Skeletal muscle satellite cell (primary cell): ENCODE measurements at regions not wholly inside any gene's neighbourhood (a gene's known extent, or its start where the extent isn't known, plus 50 kb on each side); places are given as distances from the start of the nearest gene placed in this dataset.
A peak's percentile ranks its signal among the peaks of the same experiment; 100 is the strongest.

Experiments
- H3K27me3 ChIP-seq: 2 replicates; pipeline ENCODE4 v1.7.0; 2013; ENCODE audit warnings: low read length; ENCODE audit not compliant: control insufficient read depth, insufficient read depth
- H3K36me3 ChIP-seq: 2 replicates; pipeline ENCODE4 v1.7.0; 2013; ENCODE audit warnings: mild to moderate bottlenecking, control low read depth, low read length; ENCODE audit not compliant: insufficient read depth
- H3K4me1 ChIP-seq: 2 replicates; pipeline ENCODE4 v1.7.0; 2013; ENCODE audit warnings: low read length; ENCODE audit not compliant: control insufficient read depth, insufficient read depth
- H3K4me2 ChIP-seq: 2 replicates; pipeline ENCODE4 v1.7.0; 2013; ENCODE audit warnings: mild to moderate bottlenecking, low read length
- H3K4me3 ChIP-seq: 2 replicates; pipeline ENCODE4 v1.7.0; 2013; ENCODE audit warnings: low read length
- H3K9ac ChIP-seq: 2 replicates; pipeline ENCODE4 v1.7.0; 2013; ENCODE audit warnings: mild to moderate bottlenecking, low read depth, low read length, moderate library complexity
- H3K9me3 ChIP-seq: replicated peaks from 2 replicates; pipeline ENCODE4 v1.7.0; 2013; ENCODE audit warnings: mild to moderate bottlenecking, control low read depth, low read length

- no peak overlapping the region for H3K4me2 ChIP-seq
- no peaks in the 10 kb centered on the region for H3K36me3 ChIP-seq
- H3K4me3 ChIP-seq = no peak overlapping the region
- no peaks in the 10 kb centered on the region for H3K9me3 ChIP-seq
- no peak overlapping the region for H3K9ac ChIP-seq
- no peaks in the 10 kb centered on the region for H3K27me3 ChIP-seq
- H3K4me1 ChIP-seq = no peaks in the 10 kb centered on the region
Observed at GRCh38 chr2:40814616-40815015, 362.7 kb upstream of the SLC8A1 start.

GRCh38 chr2:40820319-40820718 is 368.4 kb upstream of the SLC8A1 start:
- Histone ChIP-seq H3K9ac (peak overlapping the region; percentile 26), H3K4me1 (no peaks in the 10 kb centered on the region), H3K27me3 (no peaks in the 10 kb centered on the region), H3K36me3 (no peaks in the 10 kb centered on the region), H3K4me2 (peak overlapping the region; percentile 48), H3K9me3 (no peaks in the 10 kb centered on the region), H3K4me3 (peak overlapping the region; percentile 38)

GRCh38 chr2:40823478-40823877 is 371.6 kb upstream of the SLC8A1 start:
- no peaks in the 10 kb centered on the region for H3K9me3 ChIP-seq
- H3K4me1 ChIP-seq = no peaks in the 10 kb centered on the region
- no peaks in the 10 kb centered on the region for H3K36me3 ChIP-seq
- H3K27me3 ChIP-seq = no peaks in the 10 kb centered on the region
- H3K4me3 ChIP-seq = no peak overlapping the region
- no peak overlapping the region for H3K4me2 ChIP-seq
- no peak overlapping the region for H3K9ac ChIP-seq

GRCh38 chr2:40824278-40824677 is 372.4 kb upstream of the SLC8A1 start:
- Histone ChIP-seq H3K27me3 (no peaks in the 10 kb centered on the region), H3K9me3 (no peaks in the 10 kb centered on the region), H3K36me3 (no peaks in the 10 kb centered on the region), H3K4me1 (no peaks in the 10 kb centered on the region), H3K4me3 (no peak overlapping the region), H3K9ac (no peak overlapping the region), H3K4me2 (no peak overlapping the region)

- Histone ChIP-seq H3K4me3 (no peak overlapping the region), H3K36me3 (no peaks in the 10 kb centered on the region), H3K9ac (no peak overlapping the region), H3K4me2 (no peak overlapping the region), H3K27me3 (no peaks in the 10 kb centered on the region), H3K9me3 (no peaks in the 10 kb centered on the region), H3K4me1 (no peaks in the 10 kb centered on the region)
Observed at GRCh38 chr2:40827392-40827791, 375.5 kb upstream of the SLC8A1 start.

- Histone ChIP-seq H3K4me3 (no peak overlapping the region), H3K36me3 (no peaks in the 10 kb centered on the region), H3K4me2 (no peak overlapping the region), H3K9me3 (no peaks in the 10 kb centered on the region), H3K9ac (no peak overlapping the region), H3K4me1 (no peaks in the 10 kb centered on the region), H3K27me3 (no peaks in the 10 kb centered on the region)
Observed at GRCh38 chr2:40831321-40831873, 379.5 kb upstream of the SLC8A1 start.

GRCh38 chr2:40841856-40842255 is 390.0 kb upstream of the SLC8A1 start:
- Histone ChIP-seq H3K9ac (no peak overlapping the region), H3K4me2 (no peak overlapping the region), H3K4me1 (no peaks in the 10 kb centered on the region), H3K4me3 (no peak overlapping the region), H3K27me3 (no peaks in the 10 kb centered on the region), H3K36me3 (no peaks in the 10 kb centered on the region), H3K9me3 (no peaks in the 10 kb centered on the region)

GRCh38 chr2:40844353-40845277 is 392.7 kb upstream of the SLC8A1 start:
- no peak overlapping the region for H3K4me3 ChIP-seq
- no peaks in the 10 kb centered on the region for H3K4me1 ChIP-seq
- no peak overlapping the region for H3K9ac ChIP-seq
- H3K27me3 ChIP-seq = no peaks in the 10 kb centered on the region
- no peak overlapping the region for H3K4me2 ChIP-seq
- no peaks in the 10 kb centered on the region for H3K9me3 ChIP-seq
- no peaks in the 10 kb centered on the region for H3K36me3 ChIP-seq

- H3K9me3 ChIP-seq = no peaks in the 10 kb centered on the region
- H3K4me1 ChIP-seq = no peaks in the 10 kb centered on the region
- no peak overlapping the region for H3K4me2 ChIP-seq
Observed at GRCh38 chr2:40851661-40852060, 399.8 kb upstream of the SLC8A1 start.

GRCh38 chr2:40859617-40860016 is 407.7 kb upstream of the SLC8A1 start:
- Histone ChIP-seq H3K36me3 (no peaks in the 10 kb centered on the region), H3K4me1 (no peaks in the 10 kb centered on the region), H3K4me3 (no peak overlapping the region), H3K4me2 (no peak overlapping the region), H3K9ac (no peak overlapping the region), H3K27me3 (no peaks in the 10 kb centered on the region), H3K9me3 (no peaks in the 10 kb centered on the region)

More at GRCh38 chr2:40851661-40852060, 399.8 kb upstream of the SLC8A1 start:
- no peak overlapping the region for H3K9ac ChIP-seq
- no peaks in the 10 kb centered on the region for H3K27me3 ChIP-seq
- no peak overlapping the region for H3K4me3 ChIP-seq
- H3K36me3 ChIP-seq = no peaks in the 10 kb centered on the region

- Histone ChIP-seq H3K36me3 (no peaks in the 10 kb centered on the region), H3K9me3 (no peaks in the 10 kb centered on the region), H3K27me3 (no peaks in the 10 kb centered on the region), H3K4me2 (no peak overlapping the region), H3K4me3 (no peak overlapping the region), H3K4me1 (peaks cover 3% of the 10 kb centered on the region), H3K9ac (no peak overlapping the region)
Observed at GRCh38 chr2:40867829-40868228, 415.9 kb upstream of the SLC8A1 start.

- H3K9ac ChIP-seq = no peak overlapping the region
- no peaks in the 10 kb centered on the region for H3K27me3 ChIP-seq
- H3K36me3 ChIP-seq = no peaks in the 10 kb centered on the region
- no peaks in the 10 kb centered on the region for H3K9me3 ChIP-seq
- H3K4me3 ChIP-seq = no peak overlapping the region
- peaks cover 6% of the 10 kb centered on the region for H3K4me1 ChIP-seq
- no peak overlapping the region for H3K4me2 ChIP-seq
Observed at GRCh38 chr2:40872580-40872979, 420.7 kb upstream of the SLC8A1 start.
